NCI-H748 (cell line): ENCODE measurements at regions not wholly inside any gene's neighbourhood (a gene's known extent, or its start where the extent isn't known, plus 50 kb on each side); places are given as distances from the start of the nearest gene placed in this dataset.
A peak's percentile ranks its signal among the peaks of the same experiment; 100 is the strongest.
"Not testable (repeated sequence)": the region's sequence is repeated elsewhere in the genome, so short reads cannot be mapped to it uniquely, and the experiment has no call there.

Source experiments
- DNase-seq: peaks from one replicate; lab custom pipeline; 2025; ENCODE audit not compliant: unreplicated experiment; lab: John Stamatoyannopoulos, UW

GRCh38 chr12:11535127-11535526 lies 114.3 kb upstream of the ETV6 start:
- DNase-seq, result no peak

- DNase-seq, result no peak
These were observed 110.3 kb upstream of the ETV6 start for GRCh38 chr12:11539156-11539555.

- DNase-seq, result no peak
These were observed 109.3 kb upstream of the ETV6 start for GRCh38 chr12:11540156-11540555.

- DNase-seq, result no peak
These were observed 108.7 kb upstream of the ETV6 start for GRCh38 chr12:11540615-11541310.

- no peak for DNase-seq
These were observed 106.9 kb upstream of the ETV6 start for GRCh38 chr12:11542599-11542998.

GRCh38 chr12:11543457-11544158 lies 105.9 kb upstream of the ETV6 start:
- no peak for DNase-seq

GRCh38 chr12:11545484-11546330 lies 103.8 kb upstream of the ETV6 start:
- DNase-seq, result no peak

- DNase-seq, result peak; percentile 19
These were observed 102.7 kb upstream of the ETV6 start for GRCh38 chr12:11546582-11547270.

GRCh38 chr12:11547271-11547646 lies 102.2 kb upstream of the ETV6 start:
- DNase-seq, result not testable (repeated sequence)

- peak; percentile 46 for DNase-seq
These were observed 100.4 kb upstream of the ETV6 start for GRCh38 chr12:11549119-11549518.

- peak; percentile 61 for DNase-seq
These were observed 95.5 kb upstream of the ETV6 start for GRCh38 chr12:11553871-11554533.

GRCh38 chr12:11555195-11555594 lies 94.3 kb upstream of the ETV6 start:
- DNase-seq, result no peak

- DNase-seq, result peak; percentile 3
These were observed 93.5 kb upstream of the ETV6 start for GRCh38 chr12:11555743-11556625.

- DNase-seq, result no peak
These were observed 92.8 kb upstream of the ETV6 start for GRCh38 chr12:11556682-11557081.

GRCh38 chr12:11559626-11560340 lies 89.7 kb upstream of the ETV6 start:
- no peak for DNase-seq

- DNase-seq, result no peak
These were observed 88.1 kb upstream of the ETV6 start for GRCh38 chr12:11561411-11561810.

- DNase-seq, result no peak
These were observed 85.4 kb upstream of the ETV6 start for GRCh38 chr12:11563785-11564739.
